Stimulated activated CD4-positive, alpha-beta T cell treated with anti-CD3 and anti-CD28 coated beads, TNF-alpha, amount 100 ng/mL, for 1 hour (primary cell): ENCODE measurements at regions not wholly inside any gene's neighbourhood (a gene's known extent, or its start where the extent isn't known, plus 50 kb on each side); places are given as distances from the start of the nearest gene placed in this dataset.

Experiments
- DNase-seq, 3 donors: peaks; one replicate each; pipeline ENCODE4 v3.0.0-alpha.2; 2020; ENCODE audit warnings: low read depth in 3 of 3, low spot score in 1 of 3

DNA sequence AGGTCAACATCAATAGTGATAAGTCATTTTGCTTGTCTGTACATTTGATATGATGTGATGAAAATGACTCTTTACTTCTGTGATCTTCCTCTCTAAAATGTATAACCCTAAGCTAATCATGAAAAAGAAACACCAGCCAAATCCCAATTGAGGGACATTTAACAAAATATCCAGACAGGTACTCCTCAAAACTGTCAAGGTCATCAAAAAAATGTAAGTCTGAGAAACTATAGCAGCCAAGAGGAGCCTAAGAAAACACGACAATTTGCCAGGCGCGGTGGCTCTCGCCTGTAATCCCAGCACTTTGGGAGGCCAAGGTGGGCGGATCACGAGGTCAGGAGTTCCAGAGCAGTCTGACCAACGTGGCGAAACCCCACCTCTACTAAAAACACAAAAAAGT is 708.5 kb upstream of the ID4 start:
- DNase-seq, result no peak

DNA sequence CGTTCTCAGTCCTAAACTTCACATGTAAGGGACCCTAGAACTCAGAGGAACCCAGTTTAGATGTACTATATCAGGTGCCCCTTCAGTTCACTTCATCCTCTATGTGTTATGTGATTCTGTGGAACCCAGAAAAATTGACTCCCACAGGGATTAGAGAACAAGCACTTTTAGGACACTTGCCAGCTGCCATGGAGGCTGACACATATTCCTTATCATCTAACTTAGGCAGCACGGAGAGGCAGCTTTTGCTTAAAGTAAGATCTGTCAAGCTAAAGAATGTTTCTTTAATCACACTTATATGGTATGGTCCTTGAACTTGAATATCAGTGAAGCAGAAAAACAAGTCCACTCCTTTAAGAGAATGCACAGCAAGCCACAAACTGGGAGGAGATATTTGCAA is 701.5 kb upstream of the ID4 start:
- DNase-seq, result no peak

DNA sequence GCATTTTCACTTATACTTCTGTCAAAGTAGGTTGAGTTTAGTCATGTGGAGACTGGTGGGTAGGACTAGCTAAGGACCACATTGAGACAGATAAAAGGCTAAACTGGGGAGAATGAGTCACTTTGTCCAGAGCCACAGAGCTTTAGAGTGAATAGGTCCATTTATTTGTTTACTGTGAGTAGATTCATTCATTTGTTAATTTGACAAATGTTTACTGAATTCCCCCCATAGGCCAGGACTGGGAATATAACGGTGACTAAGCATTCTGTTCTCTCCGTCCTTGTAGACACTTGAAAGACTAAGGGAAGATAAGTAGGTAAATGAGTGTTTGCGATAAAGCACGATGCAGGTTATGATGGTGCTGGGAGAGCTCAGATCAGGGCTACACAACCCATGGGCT is 699.7 kb upstream of the ID4 start:
- no peak for DNase-seq

DNA sequence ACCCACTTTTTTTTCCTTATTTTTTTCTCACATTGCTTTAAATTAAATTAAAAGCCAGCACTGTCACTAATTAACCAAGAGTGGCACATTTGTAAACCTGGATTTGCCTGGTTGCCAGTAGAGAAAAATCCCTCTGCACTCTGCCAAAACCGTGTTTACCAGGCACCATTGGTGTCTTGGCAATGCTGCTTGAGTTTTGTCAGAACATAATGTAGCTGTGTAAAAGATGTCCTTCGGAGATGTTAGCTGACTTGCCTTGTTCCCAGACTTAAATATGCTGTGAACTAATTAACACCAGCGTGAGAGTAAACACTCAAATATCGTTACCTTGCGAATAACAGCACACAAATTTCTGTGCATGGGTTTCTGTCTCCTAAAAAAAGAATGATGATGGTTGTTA is 694.9 kb upstream of the ID4 start:
- no peak for DNase-seq

DNA sequence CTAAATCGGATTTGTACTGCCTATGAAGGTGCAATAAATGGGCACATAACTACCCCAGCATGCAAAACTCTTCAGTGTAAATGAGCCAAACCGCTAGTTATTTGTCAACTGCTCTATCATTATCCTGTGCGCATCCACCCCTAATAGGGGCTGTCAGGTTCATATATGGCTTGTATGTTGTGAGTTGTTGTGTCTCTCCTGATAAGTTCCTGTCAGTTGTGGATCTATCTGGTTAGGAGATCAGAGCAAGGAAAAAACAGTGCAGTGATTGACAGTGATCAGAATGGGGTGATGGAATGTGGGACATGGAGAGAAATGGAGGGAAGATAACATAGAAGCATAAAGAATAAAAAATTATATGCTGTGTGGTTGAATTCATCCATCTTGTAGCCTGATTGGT is 686.9 kb upstream of the ID4 start:
- DNase-seq, result no peak

DNA sequence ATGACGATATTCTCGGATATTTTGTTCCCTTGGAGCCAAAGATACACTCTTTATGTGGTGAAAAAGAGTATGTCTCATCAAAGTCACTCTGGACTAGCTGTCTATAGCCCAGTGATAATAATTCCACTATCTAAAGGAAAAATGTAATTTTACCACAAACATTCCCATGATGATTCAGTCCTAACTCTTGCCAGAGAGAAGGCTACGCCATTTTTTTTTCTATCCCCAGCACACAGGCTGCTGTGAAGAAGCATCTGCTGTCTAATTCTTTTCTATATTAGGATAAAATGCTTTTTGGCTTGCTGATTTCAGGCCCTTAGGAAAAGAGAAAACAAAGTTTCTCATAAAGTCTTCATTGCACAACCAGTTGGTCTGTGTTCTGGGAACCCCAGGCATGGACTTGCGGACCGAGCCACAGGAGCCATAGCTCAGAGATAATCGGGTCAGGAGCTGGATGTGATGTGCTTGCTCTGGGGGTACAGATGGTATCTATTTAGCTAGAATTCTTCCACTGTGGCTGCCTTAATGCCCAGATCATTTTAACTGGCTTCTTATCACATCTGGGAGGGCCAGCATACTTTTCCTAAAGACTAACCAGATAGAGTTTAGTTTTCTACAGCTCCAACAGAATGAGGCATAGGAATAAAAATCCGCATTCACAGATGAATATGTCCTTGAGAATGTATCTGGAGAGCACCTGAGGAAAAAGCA is 683.7 kb upstream of the ID4 start:
- DNase-seq, result no peak

DNA sequence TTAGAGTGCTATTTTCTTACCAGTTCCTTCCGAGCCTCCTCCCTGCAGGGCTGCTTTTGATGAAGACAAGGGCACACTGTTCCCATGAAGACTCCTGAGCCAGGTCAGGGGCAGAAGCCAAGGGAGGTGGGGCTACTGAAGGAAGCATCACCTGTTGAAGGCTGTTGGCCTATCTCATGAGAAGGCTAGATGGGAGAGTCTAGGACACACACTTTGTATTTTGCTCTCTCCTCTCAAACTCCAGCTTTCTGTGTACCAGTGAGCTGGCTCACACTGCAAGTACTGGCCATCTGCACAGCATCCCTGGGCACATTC is 683.2 kb upstream of the ID4 start:
- DNase-seq, result no peak

DNA sequence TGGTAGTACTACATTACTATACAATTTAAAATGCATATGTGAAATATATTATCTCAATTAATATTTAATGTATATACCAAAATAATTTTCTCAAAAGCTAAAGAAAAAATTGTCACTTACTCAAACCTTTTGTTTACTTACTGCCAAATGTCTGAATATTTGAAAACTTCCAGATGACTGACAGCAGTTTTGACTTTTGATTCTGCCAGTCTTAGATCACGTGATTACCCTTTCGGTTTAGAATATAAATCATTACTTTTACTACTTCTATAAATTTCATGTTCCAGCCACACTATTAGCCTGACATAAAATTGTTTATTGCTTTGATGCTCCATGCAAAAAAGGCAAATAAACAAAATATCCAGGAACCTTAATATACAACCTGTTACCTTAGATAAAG is 680.7 kb upstream of the ID4 start:
- DNase-seq, result no peak

DNA sequence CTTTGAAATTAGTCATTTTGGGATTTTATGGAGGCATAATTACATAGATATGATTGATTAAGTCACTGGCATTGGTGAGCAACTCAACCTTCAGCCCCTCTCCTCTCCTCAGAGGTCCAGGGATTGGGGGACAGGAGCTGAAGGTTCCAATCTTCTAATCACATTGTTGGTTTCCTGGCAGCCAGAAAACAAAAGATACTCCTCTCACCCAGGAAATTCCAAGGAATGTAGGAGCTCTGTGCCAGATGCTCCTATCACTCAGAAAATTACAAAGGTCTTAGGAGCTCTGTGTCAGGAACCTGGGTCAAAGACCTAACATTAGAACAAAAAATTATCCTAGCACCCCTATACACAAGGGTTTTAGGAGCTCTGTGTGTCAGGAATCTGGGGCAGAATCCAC is 679.7 kb upstream of the ID4 start:
- DNase-seq, result no peak

DNA sequence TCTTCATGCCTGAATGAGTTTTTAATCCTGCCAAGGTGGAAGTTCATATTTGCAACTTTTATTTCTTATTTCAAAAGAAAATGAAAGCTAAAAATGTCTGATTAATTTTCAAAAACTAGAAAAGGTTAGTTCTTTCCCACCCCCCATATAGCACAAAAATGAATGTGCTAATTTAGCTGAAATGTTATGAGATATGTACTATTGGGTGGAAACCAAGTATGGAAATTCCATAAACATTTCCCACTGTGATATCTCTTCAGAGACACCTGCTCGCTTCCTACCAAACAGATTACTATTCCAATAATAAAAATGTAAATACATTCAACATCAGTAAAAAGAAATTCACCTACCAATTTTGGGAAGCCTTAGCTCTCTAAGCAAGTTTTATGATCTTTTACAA is 678.6 kb upstream of the ID4 start:
- DNase-seq, result no peak

DNA sequence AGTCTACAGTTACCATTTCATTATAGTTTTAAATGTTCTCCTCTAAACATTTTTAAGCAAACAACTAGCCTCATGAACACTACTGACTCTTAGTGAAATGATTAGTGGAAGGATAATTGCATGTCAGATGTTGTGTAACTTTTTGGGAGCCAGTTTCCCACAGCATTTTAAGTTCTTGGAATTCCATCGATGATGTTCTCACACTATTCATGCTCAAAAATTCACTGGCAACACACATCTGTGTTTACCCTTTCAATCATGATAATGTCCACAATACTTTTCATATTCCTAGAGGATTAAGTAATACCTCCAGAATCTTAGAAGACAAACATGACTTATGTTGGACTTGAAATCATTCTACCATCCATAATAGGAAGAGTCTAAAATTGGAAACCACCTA is 678.1 kb upstream of the ID4 start:
- DNase-seq, result no peak

DNA sequence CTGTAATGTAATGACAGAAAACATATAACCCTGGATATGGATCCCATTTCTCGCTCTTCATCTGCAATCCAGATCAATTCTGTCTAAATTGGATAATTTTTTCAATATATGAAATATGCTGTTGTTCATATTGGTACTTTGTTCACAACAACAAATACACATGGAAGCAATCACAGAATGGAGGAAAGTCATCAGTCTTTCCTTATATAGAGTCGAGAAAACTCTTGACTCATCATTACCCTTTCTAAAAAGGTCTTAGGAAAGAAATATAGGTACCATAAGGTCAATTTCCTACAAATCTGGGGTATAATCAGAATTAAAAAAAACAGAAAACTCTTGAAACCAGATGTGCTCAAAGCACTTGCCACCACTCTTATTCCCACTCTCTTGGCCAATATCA is 677.6 kb upstream of the ID4 start:
- DNase-seq, result no peak

DNA sequence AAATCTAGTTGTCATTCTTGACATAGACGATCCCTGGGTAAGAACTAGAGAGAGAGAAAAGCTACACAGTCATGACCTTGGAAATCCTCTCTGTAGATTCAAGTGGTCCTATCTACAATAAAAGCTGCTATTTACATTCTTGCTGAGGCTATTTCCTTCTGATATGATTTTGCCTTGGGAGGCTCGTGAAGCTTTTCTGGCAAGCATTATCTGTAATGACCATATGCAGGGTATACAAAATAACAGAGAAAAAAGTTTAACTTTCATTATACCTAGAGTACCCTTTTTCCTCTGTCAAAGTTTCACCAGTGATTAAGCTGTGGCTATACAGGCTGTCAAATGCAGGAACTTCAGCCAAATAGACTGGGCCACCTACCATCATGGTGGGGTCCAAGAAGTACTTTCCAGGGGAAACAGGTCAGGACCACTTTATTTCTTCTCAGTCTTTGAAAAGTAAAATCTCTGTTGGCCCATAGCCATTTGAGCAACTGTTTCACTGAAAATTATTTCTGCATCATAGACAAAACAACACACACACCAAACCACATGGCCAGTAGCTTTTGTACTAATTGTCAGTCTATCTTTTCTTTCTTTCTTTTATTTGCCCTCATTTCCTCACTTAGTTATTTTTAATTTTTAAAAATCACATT is 677.0 kb upstream of the ID4 start:
- DNase-seq, result no peak

DNA sequence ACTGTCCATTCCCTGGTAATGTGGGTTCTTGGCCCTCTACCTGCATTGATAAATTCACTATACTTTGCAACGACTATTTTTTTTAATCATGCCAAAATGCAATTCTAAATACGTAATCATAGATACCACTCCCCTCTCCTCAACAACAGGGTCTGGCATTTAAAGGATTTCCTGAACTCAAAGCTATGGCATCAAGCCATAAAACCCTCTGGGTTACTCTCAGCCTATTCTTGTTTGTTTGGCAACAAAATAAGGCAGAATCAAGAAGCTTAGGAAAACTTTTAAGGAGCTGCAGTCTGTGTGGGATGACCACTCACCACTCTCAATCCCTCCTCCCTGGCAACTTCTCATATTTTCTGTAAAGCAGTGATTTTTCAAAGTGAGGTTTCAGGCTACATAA is 669.9 kb upstream of the ID4 start:
- no peak for DNase-seq

DNA sequence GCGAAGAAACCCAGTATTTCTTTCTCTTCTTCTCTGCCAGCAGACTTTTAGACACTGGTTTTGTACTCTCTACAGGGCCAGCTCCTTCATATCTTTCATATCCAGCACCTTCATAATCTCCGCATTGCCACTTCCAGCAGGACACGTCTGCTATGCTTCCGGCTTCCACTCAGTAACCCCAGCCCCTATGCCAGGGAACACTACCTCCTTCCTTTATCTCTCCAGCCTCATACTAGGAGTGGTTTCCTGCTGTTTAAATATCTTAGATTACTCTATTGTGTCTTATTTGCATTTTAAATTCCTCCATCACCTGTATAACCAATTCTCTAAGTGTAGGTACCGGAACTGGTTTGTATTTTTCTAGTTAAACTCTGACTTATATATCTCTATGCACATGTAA is 667.8 kb upstream of the ID4 start:
- no peak for DNase-seq

DNA sequence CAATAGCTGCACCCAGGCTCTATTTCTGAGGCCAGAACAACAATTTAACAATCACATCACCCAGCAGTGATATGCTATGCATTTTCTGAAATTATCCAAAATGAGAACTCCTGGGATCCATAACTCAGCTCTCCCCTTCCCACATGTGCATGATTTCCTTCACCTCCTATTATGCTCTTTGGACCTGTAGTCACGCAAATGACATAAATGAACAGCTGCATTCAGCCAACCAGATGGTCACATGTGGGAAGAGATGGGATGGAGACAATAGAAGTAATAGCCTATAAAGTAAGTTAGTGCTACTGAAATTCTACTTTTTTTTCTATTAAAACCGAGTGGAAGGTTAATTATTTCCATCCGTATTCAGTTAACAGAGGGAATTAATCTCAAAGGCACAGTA is 662.1 kb upstream of the ID4 start:
- DNase-seq, result no peak

DNA sequence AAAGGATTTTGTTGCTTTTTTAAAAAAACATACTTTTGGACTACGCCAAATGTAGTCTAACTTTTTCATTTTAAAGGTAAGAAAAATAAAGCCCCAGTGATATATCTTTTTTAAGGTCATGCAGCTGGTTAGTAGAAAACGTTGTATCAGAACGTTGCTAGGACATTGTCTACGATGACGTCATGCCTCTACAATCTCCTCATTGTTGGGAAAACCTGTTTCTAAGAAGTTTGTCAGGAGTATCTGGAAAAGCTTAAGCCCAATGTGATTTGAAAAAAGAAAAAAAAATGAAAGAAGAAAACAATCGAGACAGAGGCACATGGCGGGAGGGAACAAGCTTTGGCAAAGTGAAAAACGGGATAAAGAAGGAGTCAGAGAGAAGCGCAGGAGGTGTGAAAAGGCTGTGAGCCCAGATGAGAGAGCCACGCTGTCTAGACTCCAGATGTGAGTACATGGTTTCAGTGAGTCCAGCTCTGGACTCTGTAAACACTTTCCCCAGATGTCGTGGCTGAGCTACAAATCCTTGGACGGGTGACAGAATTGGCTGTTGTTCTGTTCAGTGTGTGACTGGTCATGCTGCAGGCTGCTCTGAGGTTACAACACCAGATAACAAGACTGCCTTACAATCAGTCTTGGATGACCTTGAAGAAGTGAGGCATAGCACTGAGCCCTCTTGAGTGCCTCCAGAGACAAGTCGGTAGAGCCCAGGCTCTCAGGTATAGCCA is 656.7 kb upstream of the ID4 start:
- DNase-seq, result no peak

DNA sequence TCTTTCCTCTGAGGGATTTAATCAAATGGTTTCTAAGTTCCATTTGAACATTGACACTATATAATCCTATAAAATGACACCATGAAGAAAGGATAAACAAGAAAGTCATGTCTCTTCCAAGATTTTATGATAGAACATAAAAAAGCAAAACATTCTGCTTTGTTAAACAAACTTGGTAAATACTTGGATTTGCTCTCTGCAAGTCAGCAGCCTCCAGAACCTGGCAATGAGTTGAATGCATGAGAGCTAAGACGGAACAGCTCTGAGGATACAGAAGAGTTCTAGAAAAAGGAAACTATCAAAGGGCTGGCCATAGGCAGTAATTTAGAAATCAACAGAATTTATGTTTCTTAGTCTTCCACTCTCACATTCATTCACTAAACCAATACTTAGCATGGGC is 656.0 kb upstream of the ID4 start:
- no peak for DNase-seq

DNA sequence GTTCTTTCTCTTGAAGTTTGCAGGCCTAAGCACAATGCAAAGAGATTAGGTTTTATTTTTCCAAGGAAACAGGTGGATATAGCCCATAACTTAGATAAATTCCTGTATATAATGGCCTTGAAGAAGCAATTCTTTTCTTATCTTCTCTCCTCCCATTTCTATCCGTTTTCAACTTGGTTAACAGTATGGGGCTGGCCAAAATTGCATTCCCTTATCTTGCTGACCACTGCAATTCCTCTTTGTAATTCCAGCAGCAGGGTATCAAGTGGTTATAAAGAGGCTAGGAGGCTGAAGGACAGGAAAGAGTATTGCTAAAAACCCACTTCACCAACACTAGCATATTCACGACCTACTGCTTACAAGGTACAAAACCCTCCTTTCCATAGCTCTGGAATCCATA is 643.5 kb upstream of the ID4 start:
- no peak for DNase-seq

DNA sequence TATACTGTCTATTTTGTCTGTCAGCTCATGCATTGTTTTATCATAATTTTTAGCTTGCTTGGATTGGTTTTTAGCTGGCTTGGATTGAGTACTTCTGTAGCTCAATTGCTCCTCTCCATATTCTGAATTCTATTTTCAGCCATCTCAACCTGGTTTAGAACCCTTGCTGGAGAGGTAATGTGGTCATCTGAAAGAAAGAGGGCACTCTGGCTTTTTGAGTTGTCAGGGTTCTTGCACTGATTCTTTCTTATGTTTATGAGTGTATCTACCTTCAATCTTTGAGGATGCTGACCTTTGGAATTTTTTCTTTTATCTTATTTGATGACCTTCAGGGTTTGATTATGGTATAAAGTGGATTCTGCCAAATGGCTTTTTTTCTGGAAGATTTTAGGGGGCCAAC is 632.7 kb upstream of the ID4 start:
- DNase-seq, result no peak

DNA sequence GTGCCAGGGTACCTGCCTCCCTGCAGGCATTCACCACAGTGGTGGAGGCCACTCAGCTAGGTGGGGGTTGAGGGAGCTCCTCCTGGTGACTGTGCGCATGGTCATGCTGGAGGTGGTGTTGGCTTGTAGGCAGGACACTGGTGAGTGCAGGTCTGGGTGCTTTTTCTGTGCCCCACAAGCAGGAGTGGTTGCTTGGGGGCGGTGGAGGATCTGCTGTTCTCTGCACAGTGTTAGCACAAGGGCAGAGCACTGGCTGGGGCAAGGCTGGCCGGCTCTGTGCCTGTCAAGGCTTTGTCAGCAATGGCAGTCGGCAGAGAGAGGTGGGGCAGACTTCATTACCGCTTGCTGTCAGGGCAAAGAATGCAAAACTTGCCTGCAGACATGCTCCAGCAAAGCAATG is 632.1 kb upstream of the ID4 start:
- no peak for DNase-seq

DNA sequence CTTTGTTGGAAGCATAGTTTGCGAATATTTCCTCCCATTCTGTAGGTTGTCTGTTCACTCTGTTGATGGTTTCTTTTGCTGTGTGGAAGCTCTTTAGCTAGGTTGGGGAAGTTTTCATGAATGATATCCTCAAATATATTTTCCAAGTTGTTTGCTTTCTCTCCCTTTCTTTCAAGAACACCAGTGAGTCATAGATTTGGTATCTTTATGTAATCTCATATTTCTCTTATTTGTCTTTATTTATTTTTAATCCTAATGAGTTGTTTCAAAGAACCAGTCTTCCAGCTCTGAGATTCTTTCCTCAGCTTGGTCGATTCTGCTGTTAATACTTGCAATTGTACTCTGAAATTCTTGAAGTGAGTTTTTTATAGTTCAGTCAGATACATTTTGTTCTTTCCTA is 628.0 kb upstream of the ID4 start:
- DNase-seq, result no peak
